ENCODE measurements at regions not wholly inside any gene's neighbourhood (a gene's known extent, or its start where the extent isn't known, plus 50 kb on each side); places are given as distances from the start of the nearest gene placed in this dataset.

GRCh38 chr4:54159543-54159942, 59.6 kb downstream of the GSX2 start:
- TF ChIP-seq EZH2phosphoT487 (IDR thresholded peaks at IDR 0.05; ENCODE audit: borderline replicate concordance, low read length) (no peak), CTCF (IDR thresholded peaks at IDR 0.05; ENCODE audit: low read depth, low read length, poor library complexity, severe bottlenecking) (no peak)
- H3K4me1 ChIP-seq (ENCODE audit: control insufficient read depth, low read length), result peaks cover 13% of the 10 kb centered on the region

GRCh38 chr4:54165011-54165410, 64.1 kb upstream of the PDGFRA start:
- Histone ChIP-seq H3K9me3 (ENCODE audit: control insufficient read depth, insufficient read depth, low read length) (no peaks in the 10 kb centered on the region), H3K9me2 (replicated peaks; ENCODE audit: control insufficient read depth, low read length) (no peaks in the 10 kb centered on the region), H3K79me2 (ENCODE audit: control insufficient read depth, low read length) (no peaks in the 10 kb centered on the region), H3F3A (ENCODE audit: control insufficient read depth, insufficient read depth) (no peaks in the 10 kb centered on the region), H3K36me3 (ENCODE audit: control insufficient read depth, low read length) (no peaks in the 10 kb centered on the region), H3K27ac (ENCODE audit: low read depth, low read length) (no peak overlapping the region), H4K20me1 (ENCODE audit: control insufficient read depth, insufficient read depth, low read depth, low read length) (no peaks in the 10 kb centered on the region), H3K4me1 (ENCODE audit: control insufficient read depth, low read length) (peaks cover 22% of the 10 kb centered on the region), H3K4me2 (ENCODE audit: low read length) (no peak overlapping the region), H3K27me3 (ENCODE audit: control insufficient read depth, low read length) (no peaks in the 10 kb centered on the region), H3K4me3 (ENCODE audit: low read length) (no peak overlapping the region)
- TF ChIP-seq EZH2phosphoT487 (IDR thresholded peaks at IDR 0.05; ENCODE audit: borderline replicate concordance, low read length) (no peak), CTCF (IDR thresholded peaks at IDR 0.05; ENCODE audit: low read depth, low read length, poor library complexity, severe bottlenecking) (no peak)

More at GRCh38 chr4:54159543-54159942, 59.6 kb downstream of the GSX2 start:
- H3F3A ChIP-seq (ENCODE audit: control insufficient read depth, insufficient read depth), result no peaks in the 10 kb centered on the region
- H3K36me3 ChIP-seq (ENCODE audit: control insufficient read depth, low read length), result no peaks in the 10 kb centered on the region
- H3K27me3 ChIP-seq (ENCODE audit: control insufficient read depth, low read length), result no peaks in the 10 kb centered on the region
- H3K9me3 ChIP-seq (ENCODE audit: control insufficient read depth, insufficient read depth, low read length), result no peaks in the 10 kb centered on the region
- no peak overlapping the region for H3K4me2 ChIP-seq (ENCODE audit: low read length)
- H3K4me3 ChIP-seq (ENCODE audit: low read length), result no peak overlapping the region
- no peak overlapping the region for H3K27ac ChIP-seq (ENCODE audit: low read depth, low read length)
- H3K9me2 ChIP-seq (replicated peaks; ENCODE audit: control insufficient read depth, low read length), result no peaks in the 10 kb centered on the region
- H3K79me2 ChIP-seq (ENCODE audit: control insufficient read depth, low read length), result no peaks in the 10 kb centered on the region
- H4K20me1 ChIP-seq (ENCODE audit: control insufficient read depth, insufficient read depth, low read depth, low read length), result no peaks in the 10 kb centered on the region

- no peaks in the 10 kb centered on the region for H4K20me1 ChIP-seq (ENCODE audit: control insufficient read depth, insufficient read depth, low read depth, low read length)
- no peak overlapping the region for H3K4me2 ChIP-seq (ENCODE audit: low read length)
- no peaks in the 10 kb centered on the region for H3K36me3 ChIP-seq (ENCODE audit: control insufficient read depth, low read length)
- no peaks in the 10 kb centered on the region for H3K9me2 ChIP-seq (replicated peaks; ENCODE audit: control insufficient read depth, low read length)
- peaks cover 22% of the 10 kb centered on the region for H3K4me1 ChIP-seq (ENCODE audit: control insufficient read depth, low read length)
- no peaks in the 10 kb centered on the region for H3K9me3 ChIP-seq (ENCODE audit: control insufficient read depth, insufficient read depth, low read length)
- H3F3A ChIP-seq (ENCODE audit: control insufficient read depth, insufficient read depth), result no peaks in the 10 kb centered on the region
- no peaks in the 10 kb centered on the region for H3K79me2 ChIP-seq (ENCODE audit: control insufficient read depth, low read length)
- H3K4me3 ChIP-seq (ENCODE audit: low read length), result no peak overlapping the region
- H3K27me3 ChIP-seq (ENCODE audit: control insufficient read depth, low read length), result no peaks in the 10 kb centered on the region
- no peak for TF ChIP-seq CTCF (IDR thresholded peaks at IDR 0.05; ENCODE audit: low read depth, low read length, poor library complexity, severe bottlenecking)
- no peak for TF ChIP-seq EZH2phosphoT487 (IDR thresholded peaks at IDR 0.05; ENCODE audit: borderline replicate concordance, low read length)
- no peak overlapping the region for H3K27ac ChIP-seq (ENCODE audit: low read depth, low read length)
These were observed 63.7 kb upstream of the PDGFRA start for GRCh38 chr4:54165438-54165837.

Measured in DOHH2 (cell line).